DMS 273 (cell line): ENCODE measurements at regions not wholly inside any gene's neighbourhood (a gene's known extent, or its start where the extent isn't known, plus 50 kb on each side); places are given as distances from the start of the nearest gene placed in this dataset.
"Not testable (repeated sequence)": the region's sequence is repeated elsewhere in the genome, so short reads cannot be mapped to it uniquely, and the experiment has no call there.

Source experiments
- DNase-seq: peaks from one replicate; lab custom pipeline; 2025; ENCODE audit not compliant: unreplicated experiment; lab: John Stamatoyannopoulos, UW

DNA sequence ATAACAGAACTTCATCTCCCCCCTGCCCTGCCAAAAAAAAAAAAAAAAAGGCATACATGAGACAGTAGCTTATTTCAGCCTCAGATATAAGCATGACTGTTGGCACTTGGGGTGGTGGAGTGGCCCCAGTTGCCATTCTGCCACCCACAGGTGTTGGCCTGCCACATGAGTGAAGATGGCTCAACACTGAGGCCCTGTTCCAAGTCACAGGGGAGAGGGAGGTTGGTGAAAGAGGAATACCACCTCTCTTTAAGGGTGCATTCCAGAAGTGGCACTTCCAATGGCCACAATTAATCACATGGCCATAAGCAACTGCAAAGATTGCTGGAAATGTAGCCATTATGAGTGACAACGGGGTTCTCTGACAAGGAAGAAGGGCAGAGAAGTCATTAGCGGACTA lies 61.9 kb upstream of the JARID2 start:
- DNase-seq = no peak

DNA sequence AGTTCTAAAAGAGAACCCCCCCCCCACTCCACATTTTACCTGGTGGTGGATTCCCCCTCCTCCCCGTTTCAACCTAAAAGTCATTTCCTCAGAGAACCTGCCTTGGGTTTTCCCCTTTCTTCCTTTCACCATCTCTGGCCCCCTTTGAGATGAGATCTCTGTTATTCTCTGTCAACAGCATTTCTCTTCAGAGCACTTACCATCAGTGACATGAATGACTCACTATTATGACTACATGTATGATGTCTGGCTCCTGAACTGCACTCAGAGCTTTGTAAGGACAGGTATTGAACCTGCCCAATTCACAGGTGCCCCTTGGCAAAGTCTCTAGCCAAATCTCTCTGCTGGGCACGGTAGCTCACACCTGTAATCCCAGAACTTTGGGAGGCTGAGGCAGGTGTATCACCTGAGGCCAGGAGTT lies 61.4 kb upstream of the JARID2 start:
- DNase-seq = no peak

DNA sequence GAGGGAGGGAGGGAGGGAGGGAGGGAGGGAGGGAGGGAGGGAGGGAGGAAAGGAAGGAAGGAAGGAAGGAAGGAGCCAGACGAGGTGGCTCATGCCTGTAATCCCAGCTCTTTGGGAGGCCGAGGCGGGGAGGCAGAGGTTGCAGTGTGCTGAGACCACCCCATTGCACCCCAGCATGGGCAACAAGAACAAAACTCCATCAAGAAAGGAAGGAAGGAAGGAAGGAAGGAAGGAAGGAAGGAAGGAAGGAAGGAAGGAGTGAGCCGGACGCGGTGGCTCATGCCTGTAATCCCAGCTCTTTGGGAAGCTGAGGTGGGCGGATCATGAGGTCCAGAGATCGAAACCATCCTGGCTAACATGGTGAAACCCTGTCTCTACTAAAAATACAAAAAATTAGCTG lies 60.8 kb upstream of the JARID2 start:
- not testable (repeated sequence) for DNase-seq

DNA sequence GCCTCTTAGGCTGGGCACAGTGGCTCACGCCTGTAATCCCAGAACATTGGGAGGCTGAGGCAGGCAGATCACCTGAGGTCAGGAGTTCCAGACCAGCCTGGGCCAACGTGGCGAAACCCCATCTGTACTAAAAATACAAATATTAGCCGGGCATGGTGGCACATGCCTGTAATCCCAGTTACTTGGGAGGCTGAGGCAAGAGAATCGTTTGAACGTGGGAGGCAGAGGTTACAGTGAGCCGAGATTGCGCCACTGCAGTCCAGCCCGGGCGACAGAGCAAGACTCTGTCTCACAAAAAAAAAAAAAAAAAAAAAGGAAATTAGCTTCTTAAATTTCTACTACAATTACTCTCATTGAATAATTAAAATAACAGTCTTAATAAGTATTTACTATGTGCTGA lies 52.4 kb upstream of the JARID2 start:
- DNase-seq = not testable (repeated sequence)

DNA sequence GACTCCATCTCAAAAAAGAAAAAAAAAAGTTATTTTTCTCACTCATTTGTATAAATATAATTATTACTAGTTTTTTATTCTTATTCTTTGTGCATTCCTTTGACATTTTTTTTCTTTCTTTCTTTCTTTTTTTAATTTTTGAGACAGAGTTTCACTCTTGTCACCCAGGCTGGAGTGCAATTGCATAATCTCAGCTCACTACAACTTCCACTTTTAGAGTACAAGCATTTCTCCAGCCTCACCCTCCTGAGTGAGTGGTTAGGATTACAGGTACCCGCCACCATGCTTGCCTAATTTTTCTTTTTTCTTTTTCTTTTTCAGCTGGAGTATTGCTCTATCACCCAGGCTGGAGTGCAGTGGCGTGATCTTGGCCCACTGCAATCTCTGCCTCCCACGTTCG lies 51.4 kb upstream of the JARID2 start:
- no peak for DNase-seq
